ENCODE measurements at regions not wholly inside any gene's neighbourhood (a gene's known extent, or its start where the extent isn't known, plus 50 kb on each side); places are given as distances from the start of the nearest gene placed in this dataset.

GRCh38 chr4:125492957-125493356 is 178.2 kb downstream of the FAT4 start:
- DNase-seq (ENCODE audit: low read depth), result no peak
- TF ChIP-seq, protein P1, sequence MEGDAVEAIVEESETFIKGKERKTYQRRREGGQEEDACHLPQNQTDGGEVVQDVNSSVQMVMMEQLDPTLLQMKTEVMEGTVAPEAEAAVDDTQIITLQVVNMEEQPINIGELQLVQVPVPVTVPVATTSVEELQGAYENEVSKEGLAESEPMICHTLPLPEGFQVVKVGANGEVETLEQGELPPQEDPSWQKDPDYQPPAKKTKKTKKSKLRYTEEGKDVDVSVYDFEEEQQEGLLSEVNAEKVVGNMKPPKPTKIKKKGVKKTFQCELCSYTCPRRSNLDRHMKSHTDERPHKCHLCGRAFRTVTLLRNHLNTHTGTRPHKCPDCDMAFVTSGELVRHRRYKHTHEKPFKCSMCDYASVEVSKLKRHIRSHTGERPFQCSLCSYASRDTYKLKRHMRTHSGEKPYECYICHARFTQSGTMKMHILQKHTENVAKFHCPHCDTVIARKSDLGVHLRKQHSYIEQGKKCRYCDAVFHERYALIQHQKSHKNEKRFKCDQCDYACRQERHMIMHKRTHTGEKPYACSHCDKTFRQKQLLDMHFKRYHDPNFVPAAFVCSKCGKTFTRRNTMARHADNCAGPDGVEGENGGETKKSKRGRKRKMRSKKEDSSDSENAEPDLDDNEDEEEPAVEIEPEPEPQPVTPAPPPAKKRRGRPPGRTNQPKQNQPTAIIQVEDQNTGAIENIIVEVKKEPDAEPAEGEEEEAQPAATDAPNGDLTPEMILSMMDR (conservative IDR thresholded peaks at IDR 0.05; ENCODE audit: control insufficient read depth, insufficient read depth, low read depth, low read length), result no peak
- no peak overlapping the region for H3K4me3 ChIP-seq (ENCODE audit: control insufficient read depth, low read depth, low read length)

GRCh38 chr4:125497861-125498260 is 183.1 kb downstream of the FAT4 start:
- TF ChIP-seq, protein P1 (conservative IDR thresholded peaks at IDR 0.05; ENCODE audit: control insufficient read depth, insufficient read depth, low read depth, low read length), result no peak
- H3K4me3 ChIP-seq (ENCODE audit: control insufficient read depth, low read depth, low read length), result no peak overlapping the region
- no peak for DNase-seq (ENCODE audit: low read depth)

GRCh38 chr4:125498981-125499380 is 184.2 kb downstream of the FAT4 start:
- TF ChIP-seq, protein P1 (conservative IDR thresholded peaks at IDR 0.05; ENCODE audit: control insufficient read depth, insufficient read depth, low read depth, low read length), result no peak
- no peak overlapping the region for H3K4me3 ChIP-seq (ENCODE audit: control insufficient read depth, low read depth, low read length)

GRCh38 chr4:125501090-125501489 is 186.3 kb downstream of the FAT4 start:
- no peak overlapping the region for H3K4me3 ChIP-seq (ENCODE audit: control insufficient read depth, low read depth, low read length)
- no peak for DNase-seq (ENCODE audit: low read depth)
- TF ChIP-seq, protein P1 (conservative IDR thresholded peaks at IDR 0.05; ENCODE audit: control insufficient read depth, insufficient read depth, low read depth, low read length), result no peak

More at GRCh38 chr4:125498981-125499380, 184.2 kb downstream of the FAT4 start:
- no peak for DNase-seq (ENCODE audit: low read depth)

- TF ChIP-seq, protein P1 (conservative IDR thresholded peaks at IDR 0.05; ENCODE audit: control insufficient read depth, insufficient read depth, low read depth, low read length), result no peak
- no peak for DNase-seq (ENCODE audit: low read depth)
- H3K4me3 ChIP-seq (ENCODE audit: control insufficient read depth, low read depth, low read length), result no peak overlapping the region
Measured at GRCh38 chr4:125501568-125501967, 186.8 kb downstream of the FAT4 start.

- DNase-seq (ENCODE audit: low read depth), result no peak
- TF ChIP-seq, protein P1 (conservative IDR thresholded peaks at IDR 0.05; ENCODE audit: control insufficient read depth, insufficient read depth, low read depth, low read length), result no peak
- no peak overlapping the region for H3K4me3 ChIP-seq (ENCODE audit: control insufficient read depth, low read depth, low read length)
Measured at GRCh38 chr4:125505621-125506020, 190.9 kb downstream of the FAT4 start.

- TF ChIP-seq, protein P1 (conservative IDR thresholded peaks at IDR 0.05; ENCODE audit: control insufficient read depth, insufficient read depth, low read depth, low read length), result no peak
- no peak overlapping the region for H3K4me3 ChIP-seq (ENCODE audit: control insufficient read depth, low read depth, low read length)
- DNase-seq (ENCODE audit: low read depth), result no peak
Measured at GRCh38 chr4:125507141-125507540, 192.4 kb downstream of the FAT4 start.
